HCT116 (cell line): ENCODE measurements at regions not wholly inside any gene's neighbourhood (a gene's known extent, or its start where the extent isn't known, plus 50 kb on each side); places are given as distances from the start of the nearest gene placed in this dataset.

Source experiments
- ATAC-seq: fragments of 200-7000 bp; cut with Tn5 transposase; 2 replicates; pipeline ENCODE4 v1.9.1; 2020; ENCODE audit warnings: mild to moderate bottlenecking, moderate library complexity
- BruUV-seq: library from RNA; stranded (reverse); fragments of 400-500 nt; replicated peaks from 2 replicates; lab custom pipeline; 2021; lab: Mats Ljungman, UMichigan
- CTCF ChIA-PET: fragments of 300-600 bp; sonication (Branson Sonifier 250); formaldehyde crosslinking; loops from one replicate; lab custom pipeline; 2021; ENCODE audit warnings: antibody characterized with exemption; lab: Charles Lee
- POLR2A ChIA-PET: fragments of 300-600, 350-600 bp; sonication (Branson Sonifier 250); formaldehyde crosslinking; loops from one replicate; lab custom pipeline; 2021; ENCODE audit warnings: antibody characterized with exemption; lab: Charles Lee
- RAD21 ChIA-PET, 2 experiments: fragments of 300-600 bp; sonication (Branson Sonifier 250); formaldehyde crosslinking; loops; one replicate each; lab custom pipeline; 2023; ENCODE audit warnings: low total read pairs in 2 of 2; ENCODE audit not compliant: uncharacterized antibody in 2 of 2, unreplicated experiment in 2 of 2, low non-redundant PET in 1 of 2; lab: Charles Lee
- DNase-seq: peaks from one replicate; pipeline ENCODE4 v3.0.0-alpha.2; 2010; ENCODE audit warnings: low read depth, low spot score
- H2AFZ ChIP-seq: fragments of 200-600 bp; shearing (Covaris generic), sonication (generic); 2 replicates; pipeline ENCODE4 v1.6.1; 2017; ENCODE audit warnings: low read depth, mixed run types, mixed read lengths, antibody characterized with exemption, low read length; ENCODE audit not compliant: poor library complexity, severe bottlenecking
- H3K27ac ChIP-seq: 2 replicates; pipeline ENCODE4 v1.5.1; 2012; ENCODE audit warnings: low read depth, low read length
- H3K27me3 ChIP-seq: fragments of 200-600 bp; sonication (generic); 2 replicates; pipeline ENCODE4 v1.6.1; 2016; ENCODE audit warnings: mixed run types, low read length, mixed read lengths; ENCODE audit not compliant: insufficient read depth
- H3K36me3 ChIP-seq, 2 experiments: fragments of 200-500 bp in 1 of 2; fragments of 200-600 bp in 1 of 2; sonication (Bioruptor generic) in 1 of 2; sonication (generic) in 1 of 2; 2 replicates each; pipeline versions ENCODE4 v1.5.1 to v1.6.1; 2014 to 2016; ENCODE audit warnings: low read length in 2 of 2, inconsistent platforms in 1 of 2, mixed read lengths in 1 of 2, mixed run types in 1 of 2; ENCODE audit not compliant: insufficient read depth in 2 of 2, control insufficient read depth in 1 of 2
- H3K4me1 ChIP-seq, 2 experiments: fragments of 200-600 bp in 1 of 2; sonication (generic) in 1 of 2; 2 replicates each; pipeline versions ENCODE4 v1.5.1 to v1.6.1; 2012 to 2017; ENCODE audit warnings: low read length in 2 of 2, inconsistent platforms in 1 of 2, mild to moderate bottlenecking in 1 of 2, mixed read lengths in 1 of 2, mixed run types in 1 of 2, moderate library complexity in 1 of 2; ENCODE audit not compliant: insufficient read depth in 2 of 2, control insufficient read depth in 1 of 2
- H3K4me2 ChIP-seq: fragments of 200-600 bp; sonication (generic); 2 replicates; pipeline ENCODE4 v1.6.1; 2017; ENCODE audit warnings: mixed run types, low read length, mixed read lengths
- H3K4me3 ChIP-seq, 2 experiments: fragments of 200-600 bp in 1 of 2; sonication (generic) in 1 of 2; replicated peaks in 1 of 2; 2 replicates each; pipeline ENCODE4 v1.5.1; 2011 to 2016; ENCODE audit warnings: low read length in 2 of 2, control low read depth in 1 of 2, low read depth in 1 of 2, mild to moderate bottlenecking in 1 of 2, mixed read lengths in 1 of 2, mixed run types in 1 of 2
- H3K79me2 ChIP-seq: fragments of 200-600 bp; sonication (generic); 2 replicates; pipeline ENCODE4 v1.6.1; 2017; ENCODE audit warnings: mild to moderate bottlenecking, mixed run types, low read length, moderate library complexity, mixed read lengths; ENCODE audit not compliant: insufficient read depth
- H3K9ac ChIP-seq: fragments of 200-600 bp; sonication (generic); 2 replicates; pipeline ENCODE4 v1.6.1; 2016; ENCODE audit warnings: low read length, mixed read lengths
- H3K9me2 ChIP-seq: fragments of 200-600 bp; sonication (generic), shearing (Covaris generic); 2 replicates; pipeline ENCODE4 v1.6.1; 2017; ENCODE audit warnings: mixed run types, mild to moderate bottlenecking, moderate library complexity; ENCODE audit not compliant: insufficient read depth
- H3K9me3 ChIP-seq, 2 experiments: fragments of 200-500 bp in 1 of 2; fragments of 200-600 bp in 1 of 2; sonication (Bioruptor generic) in 1 of 2; sonication (generic) in 1 of 2; 2 replicates each; pipeline ENCODE4 v1.6.1; 2014 to 2017; ENCODE audit warnings: low read length in 2 of 2, mixed read lengths in 2 of 2, inconsistent platforms in 1 of 2, low read depth in 1 of 2, mild to moderate bottlenecking in 1 of 2, mixed run types in 1 of 2, moderate library complexity in 1 of 2; ENCODE audit not compliant: control insufficient read depth in 1 of 2, insufficient read depth in 1 of 2
- H4K20me1 ChIP-seq: fragments of 200-600 bp; sonication (generic), shearing (Covaris generic); 2 replicates; pipeline ENCODE4 v1.6.1; 2017; ENCODE audit warnings: mixed run types, mild to moderate bottlenecking, moderate library complexity; ENCODE audit not compliant: insufficient read depth
- CEBPB ChIP-seq: IDR thresholded peaks from 2 replicates; pipeline ENCODE4 v1.6.1; 2012; ENCODE audit warnings: low read depth
- CTCF ChIP-seq, 3 experiments: fragments of 200-600 bp in 1 of 3; sonication (generic) in 1 of 3; IDR thresholded peaks in 2 of 3; conservative IDR thresholded peaks in 1 of 3; 2 replicates each; pipeline ENCODE4 v1.5.1; 2012 to 2017; ENCODE audit warnings: low read depth in 2 of 3, low read length in 2 of 3, antibody characterized with exemption in 1 of 3, borderline replicate concordance in 1 of 3, control low read depth in 1 of 3, mild to moderate bottlenecking in 1 of 3, mixed read lengths in 1 of 3, mixed run types in 1 of 3, moderate library complexity in 1 of 3; ENCODE audit not compliant: insufficient read depth in 1 of 3
- ELF1 ChIP-seq: IDR thresholded peaks from 2 replicates; pipeline ENCODE4 v1.6.1; 2012; ENCODE audit warnings: low read depth, borderline replicate concordance
- EZH2 ChIP-seq: fragments of 200-600 bp; sonication (generic); IDR thresholded peaks from 2 replicates; pipeline ENCODE4 v1.6.1; 2017; ENCODE audit warnings: antibody characterized with exemption, mixed run types
- POLR2A ChIP-seq: IDR thresholded peaks from 2 replicates; pipeline ENCODE4 v1.7.0; 2011; ENCODE audit warnings: borderline replicate concordance; ENCODE audit not compliant: insufficient read depth, insufficient read length; ENCODE audit errors: extremely low read depth
- POLR2AphosphoS5 ChIP-seq: IDR thresholded peaks from 2 replicates; pipeline ENCODE4 v1.6.1; 2011; ENCODE audit warnings: mild to moderate bottlenecking, low read depth, low read length, moderate library complexity
- RAD21 ChIP-seq: IDR thresholded peaks from 2 replicates; pipeline ENCODE4 v1.6.1; 2012; ENCODE audit warnings: low read depth, mild to moderate bottlenecking
- SIN3A ChIP-seq: IDR thresholded peaks from 2 replicates; pipeline ENCODE4 v1.6.1; 2012; ENCODE audit warnings: low read depth
- SP1 ChIP-seq: IDR thresholded peaks from 2 replicates; pipeline ENCODE4 v1.6.1; 2012; ENCODE audit warnings: low read depth
- SRF ChIP-seq: IDR thresholded peaks from 2 replicates; pipeline ENCODE4 v1.6.1; 2012; ENCODE audit warnings: low read depth
- intact Hi-C: fragments of 100-400 bp; cut with micrococcal nuclease; formaldehyde crosslinking; loops from 2 replicates; pipeline ENCODE4 v1.10.0; 2022
- TF ChIP-seq, protein P1 (sequence below): IDR thresholded peaks from 2 replicates; pipeline ENCODE4 v1.6.1; 2012
- TF ChIP-seq, protein P2 (sequence below): IDR thresholded peaks from 2 replicates; pipeline ENCODE4 v1.6.1; 2012

DNA sequence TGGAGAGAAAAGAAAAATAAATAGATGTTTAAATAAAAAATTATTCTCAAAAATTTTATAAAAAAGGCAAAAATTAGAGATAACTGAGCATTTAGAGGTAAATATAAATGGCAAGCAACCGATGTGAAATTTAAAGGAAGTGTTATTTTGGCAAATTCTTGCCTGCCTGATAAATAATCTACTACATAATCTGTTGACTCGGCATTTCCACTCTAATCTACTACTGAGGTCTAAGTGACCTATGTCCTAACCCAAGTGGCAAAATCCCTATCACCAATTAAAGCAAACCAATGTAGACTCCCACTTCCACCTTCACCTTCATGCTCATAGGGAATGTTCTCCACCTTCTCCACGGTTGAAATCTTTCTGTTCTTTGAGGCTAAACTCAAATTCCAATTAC, 1124.1 kb upstream of the CDH2 start:
- BruUV-seq = no TSS peak
- no peaks in the 10 kb centered on the region for H4K20me1 ChIP-seq
- no peak for ATAC-seq
- H3K27me3 ChIP-seq = no peaks in the 10 kb centered on the region
- H3K9me3 ChIP-seq = no peaks in the 10 kb centered on the region; a peak in 1 of 4 replicates
- no peaks in the 10 kb centered on the region for H3K9me2 ChIP-seq
- TF ChIP-seq SIN3A (no peak), POLR2AphosphoS5 (no peak), RAD21 (no peak), SP1 (no peak), CEBPB (no peak), POLR2A (no peak), EZH2 (no peak), SRF (no peak), CTCF (IDR thresholded peaks at IDR 0.05 in 2 of 3, conservative IDR thresholded peaks at IDR 0.05 in 1 of 3; ENCODE audit: borderline replicate concordance in 1 of 3, insufficient read depth in 1 of 3, low read depth in 2 of 3, low read length in 2 of 3) (no peak), ELF1 (no peak)
- TF ChIP-seq, protein P1, sequence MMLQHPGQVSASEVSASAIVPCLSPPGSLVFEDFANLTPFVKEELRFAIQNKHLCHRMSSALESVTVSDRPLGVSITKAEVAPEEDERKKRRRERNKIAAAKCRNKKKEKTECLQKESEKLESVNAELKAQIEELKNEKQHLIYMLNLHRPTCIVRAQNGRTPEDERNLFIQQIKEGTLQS = no peak
- TF ChIP-seq, protein P2, sequence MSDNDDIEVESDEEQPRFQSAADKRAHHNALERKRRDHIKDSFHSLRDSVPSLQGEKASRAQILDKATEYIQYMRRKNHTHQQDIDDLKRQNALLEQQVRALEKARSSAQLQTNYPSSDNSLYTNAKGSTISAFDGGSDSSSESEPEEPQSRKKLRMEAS = no peak
- H3K9ac ChIP-seq = no peak overlapping the region
- POLR2A ChIA-PET = no interaction called here
- DNase-seq = no peak
- CTCF ChIA-PET = no interaction called here
- RAD21 ChIA-PET = no interaction called here
- no peaks in the 10 kb centered on the region; a peak in 1 of 4 replicates for H3K36me3 ChIP-seq
- no peak overlapping the region for H3K27ac ChIP-seq
- intact Hi-C loops = no loop called here
- no peaks in the 10 kb centered on the region for H3K4me1 ChIP-seq
- H3K4me2 ChIP-seq = no peak overlapping the region
- no peak overlapping the region for H2AFZ ChIP-seq
- H3K4me3 ChIP-seq = no peak overlapping the region
- no peaks in the 10 kb centered on the region for H3K79me2 ChIP-seq
